Upper lobe of left lung (tissue), 6 donors: ENCODE measurements at regions not wholly inside any gene's neighbourhood (a gene's known extent, or its start where the extent isn't known, plus 50 kb on each side); places are given as distances from the start of the nearest gene placed in this dataset.
"Not testable (repeated sequence)": the region's sequence is repeated elsewhere in the genome, so short reads cannot be mapped to it uniquely, and the experiment has no call there.

Source experiments
- ATAC-seq, 2 donors: fragments of 200-7000 bp; cut with Tn5 transposase; one replicate each; pipeline ENCODE4 v1.9.1; 2022; ENCODE audit warnings: mild to moderate bottlenecking in 2 of 2, moderate library complexity in 2 of 2; ENCODE audit not compliant: low FRiP score in 2 of 2
- DNase-seq, 2 donors: peaks; one replicate each; pipeline ENCODE4 v3.0.0-alpha.2; 2019 to 2020
- H3K27ac ChIP-seq, 4 donors: fragments of 200-600 bp; sonication (generic); one replicate each; pipeline ENCODE4 v1.5.1; 2016 to 2019
- H3K27me3 ChIP-seq, 4 donors: fragments of 200-600 bp; sonication (generic); one replicate each; pipeline ENCODE4 v1.5.1; 2017 to 2019
- H3K36me3 ChIP-seq, 4 donors: fragments of 200-600 bp; sonication (generic); one replicate each; pipeline ENCODE4 v1.5.1; 2016 to 2019
- H3K4me1 ChIP-seq, 4 donors: fragments of 200-600 bp; sonication (generic); one replicate each; pipeline ENCODE4 v1.5.1; 2018 to 2019
- H3K4me3 ChIP-seq, 4 donors: fragments of 200-600 bp; sonication (generic); one replicate each; pipeline ENCODE4 v1.5.1; 2017 to 2019; ENCODE audit warnings: mild to moderate bottlenecking in 2 of 4, moderate library complexity in 1 of 4
- H3K9me3 ChIP-seq, 4 donors: fragments of 200-600 bp; sonication (generic); one replicate each; pipeline ENCODE4 v1.5.1; 2018 to 2019
- EP300 ChIP-seq, 4 donors: sonication (generic); formaldehyde crosslinking; IDR thresholded peaks; one replicate each; pipeline ENCODE4 v1.5.1; 2017; ENCODE audit warnings: antibody characterized with exemption in 4 of 4, control low read depth in 2 of 4
- POLR2A ChIP-seq, 4 donors: fragments of 450-650 bp; IDR thresholded peaks; one replicate each; pipeline ENCODE4 v1.5.1; 2016 to 2017; ENCODE audit warnings: antibody characterized with exemption in 4 of 4, mild to moderate bottlenecking in 2 of 4
- POLR2AphosphoS5 ChIP-seq, 2 donors: sonication (generic); formaldehyde crosslinking; IDR thresholded peaks; one replicate each; pipeline ENCODE4 v1.5.1; 2017; ENCODE audit warnings: antibody characterized with exemption in 2 of 2
- WGBS, 2 donors: methylation state at CpG; one replicate each; pipeline ENCODE4 v1.1.5; 2017 to 2018; 5-methylcytosine and 5-hydroxymethylcytosine counted together
- TF ChIP-seq, protein P1 (sequence below), 6 experiments: fragments of 450-650 bp in 4 of 6; fragments of 200-600 bp in 2 of 6; sonication (generic) in 2 of 6; IDR thresholded peaks; one replicate each; pipeline ENCODE4 v1.5.1; 2016 to 2019; ENCODE audit warnings: antibody characterized with exemption in 6 of 6
- donor health status: DM: no; HTN: no; CAD: no; lungs with moderate emphysema.
- donor health status: DM: no; HTN: yes; CAD: no; lungs with severe emphysema.

DNA sequence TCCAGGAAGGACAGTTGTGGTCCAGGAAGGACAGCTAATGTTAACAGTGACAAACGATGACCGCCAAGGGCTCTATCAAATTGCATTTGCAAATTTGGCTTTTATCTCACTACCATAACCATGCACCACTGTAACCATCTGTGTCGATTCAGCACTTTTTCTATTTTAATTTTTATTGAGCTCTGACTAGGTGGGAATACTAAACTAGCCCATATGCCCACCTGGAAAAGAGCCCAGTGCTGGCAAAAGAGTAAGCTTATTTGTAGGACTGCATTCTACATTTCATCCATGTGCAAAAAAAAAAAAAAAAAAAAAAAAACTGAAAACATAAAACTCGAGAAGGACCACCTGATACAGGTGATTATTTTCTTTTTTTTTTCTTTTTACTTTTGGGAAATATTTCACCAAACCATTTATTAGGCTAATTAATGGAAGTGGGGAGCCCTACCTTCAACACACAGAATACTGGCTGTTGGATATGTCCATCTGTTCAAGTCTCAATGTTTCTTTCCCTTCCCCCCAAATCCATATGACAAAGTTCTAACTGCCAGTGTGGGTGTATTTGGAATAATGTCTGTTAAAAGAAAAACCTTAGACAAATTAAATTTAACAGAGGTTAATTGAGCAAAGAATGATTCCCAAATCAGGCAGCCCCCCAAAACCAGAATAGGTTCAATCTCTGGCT lies 99.5 kb upstream of the MXRA5 start:
- 85 to 88% methylated on average over 4 of the region's 4 CpGs for WGBS, 2 donors
- H3K27ac ChIP-seq: no peak overlapping the region
- TF ChIP-seq POLR2A (IDR thresholded peaks at IDR 0.05): no peak
- TF ChIP-seq EP300 (IDR thresholded peaks at IDR 0.05): no peak
- TF ChIP-seq, protein P1, sequence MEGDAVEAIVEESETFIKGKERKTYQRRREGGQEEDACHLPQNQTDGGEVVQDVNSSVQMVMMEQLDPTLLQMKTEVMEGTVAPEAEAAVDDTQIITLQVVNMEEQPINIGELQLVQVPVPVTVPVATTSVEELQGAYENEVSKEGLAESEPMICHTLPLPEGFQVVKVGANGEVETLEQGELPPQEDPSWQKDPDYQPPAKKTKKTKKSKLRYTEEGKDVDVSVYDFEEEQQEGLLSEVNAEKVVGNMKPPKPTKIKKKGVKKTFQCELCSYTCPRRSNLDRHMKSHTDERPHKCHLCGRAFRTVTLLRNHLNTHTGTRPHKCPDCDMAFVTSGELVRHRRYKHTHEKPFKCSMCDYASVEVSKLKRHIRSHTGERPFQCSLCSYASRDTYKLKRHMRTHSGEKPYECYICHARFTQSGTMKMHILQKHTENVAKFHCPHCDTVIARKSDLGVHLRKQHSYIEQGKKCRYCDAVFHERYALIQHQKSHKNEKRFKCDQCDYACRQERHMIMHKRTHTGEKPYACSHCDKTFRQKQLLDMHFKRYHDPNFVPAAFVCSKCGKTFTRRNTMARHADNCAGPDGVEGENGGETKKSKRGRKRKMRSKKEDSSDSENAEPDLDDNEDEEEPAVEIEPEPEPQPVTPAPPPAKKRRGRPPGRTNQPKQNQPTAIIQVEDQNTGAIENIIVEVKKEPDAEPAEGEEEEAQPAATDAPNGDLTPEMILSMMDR (IDR thresholded peaks at IDR 0.05): no peak
- TF ChIP-seq POLR2AphosphoS5 (IDR thresholded peaks at IDR 0.05): no peak
- H3K4me3 ChIP-seq: no peak overlapping the region
- no peak for DNase-seq
- H3K4me1 ChIP-seq: peaks cover 0 to 3% (median 0%) of the 10 kb centered on the region in 4 donors
- ATAC-seq: no peak
- no peaks in the 10 kb centered on the region for H3K27me3 ChIP-seq
- H3K36me3 ChIP-seq: no peaks in the 10 kb centered on the region
- H3K9me3 ChIP-seq: no peaks in the 10 kb centered on the region

DNA sequence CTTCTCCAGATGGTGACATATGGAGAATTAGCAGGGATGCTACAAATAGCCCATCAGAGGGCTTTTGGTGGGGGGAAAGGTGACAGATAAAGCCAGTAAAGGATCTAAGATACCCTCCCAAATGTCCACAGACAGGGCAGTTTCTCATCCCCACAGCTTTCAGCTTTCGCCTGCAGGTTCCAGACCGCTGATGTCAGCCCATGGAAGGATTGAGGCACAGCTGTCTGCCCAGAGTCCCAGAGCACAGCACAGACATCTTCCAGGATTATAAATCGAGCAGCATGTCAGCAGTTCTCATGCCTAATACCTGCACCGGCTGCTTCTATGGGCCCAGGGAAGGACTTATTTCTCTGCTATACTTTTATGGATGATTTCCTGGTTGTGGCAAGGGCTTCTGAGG lies 96.7 kb upstream of the MXRA5 start:
- Histone ChIP-seq H3K4me1 (no peaks in the 10 kb centered on the region), H3K9me3 (no peaks in the 10 kb centered on the region), H3K36me3 (no peaks in the 10 kb centered on the region), H3K4me3 (no peak overlapping the region), H3K27ac (no peak overlapping the region), H3K27me3 (no peaks in the 10 kb centered on the region)
- DNase-seq (no peak), ATAC-seq (peak in 1 of 2 donors; percentile 61)
- WGBS, 2 donors: 79% methylated on average over 4 of the region's 4 CpGs; no CpG with 5 or more reads in 1 of the 2 donors
- TF ChIP-seq POLR2A (IDR thresholded peaks at IDR 0.05): no peak
- TF ChIP-seq POLR2AphosphoS5 (IDR thresholded peaks at IDR 0.05): no peak
- no peak for TF ChIP-seq EP300 (IDR thresholded peaks at IDR 0.05)
- TF ChIP-seq, protein P1 (IDR thresholded peaks at IDR 0.05): no peak

DNA sequence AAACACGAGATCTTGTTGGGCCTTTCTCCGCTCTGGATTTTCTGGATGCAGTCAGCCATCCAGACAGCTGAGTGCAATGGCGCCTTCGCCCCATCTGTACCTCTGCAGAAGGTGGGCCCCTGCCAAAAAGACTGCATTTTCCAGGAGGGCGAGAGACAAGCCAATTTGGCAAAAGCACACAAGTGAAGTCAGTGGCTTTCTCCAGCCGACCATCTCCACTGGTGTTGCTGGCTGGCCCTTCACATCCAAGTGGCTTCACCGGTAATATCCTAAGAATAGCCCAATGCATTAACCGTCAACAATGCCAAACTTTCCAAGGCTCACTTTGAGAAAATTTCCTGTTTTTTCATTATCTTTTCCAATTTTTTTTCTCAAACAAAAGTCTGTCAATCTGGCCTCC lies 96.2 kb upstream of the MXRA5 start:
- ATAC-seq: no peak
- 73 to 79% methylated on average over 3 to 8 of the region's 8 CpGs for WGBS, 2 donors
- Histone ChIP-seq H3K4me1 (no peaks in the 10 kb centered on the region), H3K27ac (no peak overlapping the region), H3K36me3 (no peaks in the 10 kb centered on the region), H3K27me3 (no peaks in the 10 kb centered on the region), H3K9me3 (no peaks in the 10 kb centered on the region), H3K4me3 (no peak overlapping the region)
- no peak for DNase-seq
- no peak for TF ChIP-seq POLR2A (IDR thresholded peaks at IDR 0.05)
- TF ChIP-seq, protein P1 (IDR thresholded peaks at IDR 0.05): no peak
- no peak for TF ChIP-seq EP300 (IDR thresholded peaks at IDR 0.05)
- TF ChIP-seq POLR2AphosphoS5 (IDR thresholded peaks at IDR 0.05): no peak

DNA sequence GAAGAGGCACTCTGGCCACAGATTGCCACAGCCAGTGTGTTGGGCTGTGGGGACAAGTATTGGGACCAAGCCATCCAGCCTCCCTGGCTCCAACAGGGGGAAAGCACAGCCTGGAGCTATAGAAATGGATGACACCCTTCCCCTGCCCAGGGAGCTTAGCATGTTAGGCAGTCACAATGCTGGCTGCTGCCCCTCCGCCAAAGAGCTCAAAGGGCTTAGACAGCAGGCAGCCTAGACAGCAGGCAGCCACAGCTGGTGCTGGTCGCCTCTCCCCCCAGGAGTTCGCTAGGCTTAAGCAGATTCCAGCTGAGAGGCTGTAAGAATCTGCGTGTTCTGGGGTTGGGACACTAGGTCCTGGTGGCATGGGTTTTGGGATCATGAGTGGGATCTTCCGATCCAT lies 94.5 kb upstream of the MXRA5 start:
- Histone ChIP-seq H3K4me1 (no peaks in the 10 kb centered on the region), H3K27ac (no peak overlapping the region), H3K36me3 (no peaks in the 10 kb centered on the region), H3K9me3 (no peaks in the 10 kb centered on the region), H3K4me3 (no peak overlapping the region), H3K27me3 (no peaks in the 10 kb centered on the region)
- ATAC-seq: no peak
- WGBS, 2 donors: 94% methylated on average over 5 of the region's 5 CpGs; no CpG with 5 or more reads in 1 of the 2 donors
- no peak for DNase-seq
- TF ChIP-seq POLR2A (IDR thresholded peaks at IDR 0.05) (no peak), EP300 (IDR thresholded peaks at IDR 0.05) (no peak)

DNA sequence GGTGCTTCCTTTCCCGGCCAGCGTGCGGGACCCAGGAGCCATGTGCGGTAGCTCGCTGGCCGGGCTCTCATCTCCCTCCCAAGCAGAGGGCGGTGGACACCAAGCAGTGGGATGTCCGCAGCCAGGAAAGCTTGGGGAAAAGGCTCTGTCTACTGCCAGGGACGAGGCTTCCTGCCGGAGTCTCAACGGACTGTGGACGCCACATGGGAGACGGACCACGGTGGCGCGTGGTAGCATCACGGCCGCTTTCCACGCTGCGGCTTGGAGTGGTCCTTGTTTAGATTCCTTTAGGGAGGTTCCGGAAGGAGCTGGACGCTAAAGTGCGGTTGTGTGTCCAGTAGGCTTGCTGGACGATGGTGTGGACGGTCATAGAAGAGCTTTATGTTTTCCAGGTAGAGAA lies 89.5 kb upstream of the MXRA5 start:
- not testable (repeated sequence) for H3K9me3 ChIP-seq, ATAC-seq
- WGBS, 2 donors: 90% methylated on average over 21 of the region's 25 CpGs; no CpG with 5 or more reads in 1 of the 2 donors

DNA sequence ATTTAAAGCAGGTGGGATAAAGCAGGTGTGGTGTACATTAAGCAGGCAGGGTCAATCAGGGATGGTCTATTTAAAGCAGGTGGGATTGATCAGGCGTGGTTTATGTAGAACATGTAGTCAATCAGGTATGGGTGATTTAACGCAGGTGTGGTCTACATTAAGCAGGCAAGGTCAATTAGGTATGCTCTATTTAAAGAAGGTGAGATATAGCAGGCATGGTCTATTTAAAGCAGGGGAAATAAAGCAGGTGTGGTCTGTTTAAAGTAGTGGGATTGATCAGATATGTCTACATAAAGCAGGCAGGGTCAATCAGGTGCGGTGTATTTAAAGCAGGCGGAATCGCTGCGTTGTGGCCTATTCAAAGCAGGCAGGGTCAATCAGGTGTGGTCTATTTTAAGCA lies 88.6 kb upstream of the MXRA5 start:
- H3K27me3 ChIP-seq: no peaks in the 10 kb centered on the region

More for the DNA sequence above, 89.5 kb upstream of the MXRA5 start:
- DNase-seq: peak in 1 of 2 donors; percentile 25
- not testable (repeated sequence) for H3K36me3 ChIP-seq, H3K4me1 ChIP-seq, H3K27ac ChIP-seq, H3K27me3 ChIP-seq, H3K4me3 ChIP-seq

More for the DNA sequence above, 88.6 kb upstream of the MXRA5 start:
- Histone ChIP-seq H3K27ac (no peak overlapping the region), H3K9me3 (no peaks in the 10 kb centered on the region), H3K4me1 (no peaks in the 10 kb centered on the region), H3K36me3 (no peaks in the 10 kb centered on the region), H3K4me3 (no peak overlapping the region)
- 92 to 94% methylated on average over 6 of the region's 6 CpGs for WGBS, 2 donors
- DNase-seq (no peak), ATAC-seq (no peak)
- TF ChIP-seq, protein P1 (IDR thresholded peaks at IDR 0.05): no peak
- TF ChIP-seq EP300 (IDR thresholded peaks at IDR 0.05) (no peak), POLR2A (IDR thresholded peaks at IDR 0.05) (no peak), POLR2AphosphoS5 (IDR thresholded peaks at IDR 0.05) (no peak)
